ENCODE measurements at regions not wholly inside any gene's neighbourhood (a gene's known extent, or its start where the extent isn't known, plus 50 kb on each side); places are given as distances from the start of the nearest gene placed in this dataset.

GRCh38 chr7:109456116-109456515 lies 886.4 kb downstream of the DNAJB9 start:
- TF ChIP-seq CTCF (IDR thresholded peaks at IDR 0.05; ENCODE audit: low read depth, low read length, poor library complexity, severe bottlenecking) (peak; percentile 25), EZH2phosphoT487 (IDR thresholded peaks at IDR 0.05; ENCODE audit: borderline replicate concordance, low read length) (no peak)
